Endodermal cell (in vitro differentiated cells): ENCODE measurements at regions not wholly inside any gene's neighbourhood (a gene's known extent, or its start where the extent isn't known, plus 50 kb on each side); places are given as distances from the start of the nearest gene placed in this dataset.

Experiments used
- DNase-seq: peaks from one replicate; pipeline ENCODE4 v3.0.0-alpha.2; 2017
- H3K27ac ChIP-seq: 2 replicates; pipeline ENCODE4 v1.5.1; 2013; ENCODE audit warnings: mild to moderate bottlenecking, low read depth, low read length, moderate library complexity
- H3K27me3 ChIP-seq: 2 replicates; pipeline ENCODE4 v1.6.1; 2013; ENCODE audit warnings: mild to moderate bottlenecking, low read length, moderate library complexity; ENCODE audit not compliant: insufficient read depth, control insufficient read depth, poor library complexity, severe bottlenecking
- H3K36me3 ChIP-seq: 2 replicates; pipeline ENCODE4 v1.7.0; 2013; ENCODE audit warnings: mild to moderate bottlenecking, low read length, moderate library complexity; ENCODE audit not compliant: control insufficient read depth, insufficient read depth
- H3K4me1 ChIP-seq: one replicate; pipeline ENCODE4 v1.7.0; 2013; ENCODE audit warnings: low read length; ENCODE audit not compliant: control insufficient read depth, insufficient read depth
- H3K4me3 ChIP-seq: 2 replicates; pipeline ENCODE4 v1.5.1; 2013; ENCODE audit warnings: mild to moderate bottlenecking, low read length, moderate library complexity
- H3K9ac ChIP-seq: 2 replicates; pipeline ENCODE4 v1.6.1; 2013; ENCODE audit warnings: mild to moderate bottlenecking, low read length, moderate library complexity; ENCODE audit not compliant: poor library complexity, severe bottlenecking; ENCODE audit errors: extremely low read depth
- H3K9me3 ChIP-seq: 2 replicates; pipeline ENCODE4 v1.6.1; 2013; ENCODE audit warnings: mild to moderate bottlenecking, low read length, moderate library complexity; ENCODE audit not compliant: control insufficient read depth
- H3K27ac Mint-ChIP-seq: 2 replicates; pipeline ENCODE4 v1.8.0; 2020; ENCODE audit warnings: mixed read lengths
- H3K27me3 Mint-ChIP-seq: 2 replicates; pipeline ENCODE4 v1.8.0; 2021; ENCODE audit warnings: mild to moderate bottlenecking, mixed read lengths; ENCODE audit not compliant: insufficient read depth
- H3K36me3 Mint-ChIP-seq: 2 replicates; pipeline ENCODE4 v1.8.0; 2020; ENCODE audit warnings: low read depth, mixed read lengths
- H3K4me1 Mint-ChIP-seq: 2 replicates; pipeline ENCODE4 v1.8.0; 2020; ENCODE audit warnings: mixed read lengths
- H3K4me3 Mint-ChIP-seq: 2 replicates; pipeline ENCODE4 v1.8.0; 2020; ENCODE audit warnings: mild to moderate bottlenecking, moderate library complexity, mixed read lengths
- H3K9me3 Mint-ChIP-seq: 2 replicates; pipeline ENCODE4 v1.8.0; 2020; ENCODE audit warnings: mild to moderate bottlenecking, mixed read lengths
- CTCF ChIP-seq: fragments of 200-600 bp; sonication (generic); conservative IDR thresholded peaks from 2 replicates; pipeline ENCODE4 v1.5.0; 2021; ENCODE audit warnings: antibody characterized with exemption, mild to moderate bottlenecking
- WGBS, 2 experiments: methylation state at CpG; one replicate each; pipeline versions ENCODE4 v1.1.5 to v1.1.7; 2013; ENCODE audit warnings: missing lambda C conversion rate in 2 of 2, mixed read lengths in 1 of 2; ENCODE audit not compliant: insufficient coverage in 1 of 2, insufficient read length in 1 of 2; 5-methylcytosine and 5-hydroxymethylcytosine counted together

DNA sequence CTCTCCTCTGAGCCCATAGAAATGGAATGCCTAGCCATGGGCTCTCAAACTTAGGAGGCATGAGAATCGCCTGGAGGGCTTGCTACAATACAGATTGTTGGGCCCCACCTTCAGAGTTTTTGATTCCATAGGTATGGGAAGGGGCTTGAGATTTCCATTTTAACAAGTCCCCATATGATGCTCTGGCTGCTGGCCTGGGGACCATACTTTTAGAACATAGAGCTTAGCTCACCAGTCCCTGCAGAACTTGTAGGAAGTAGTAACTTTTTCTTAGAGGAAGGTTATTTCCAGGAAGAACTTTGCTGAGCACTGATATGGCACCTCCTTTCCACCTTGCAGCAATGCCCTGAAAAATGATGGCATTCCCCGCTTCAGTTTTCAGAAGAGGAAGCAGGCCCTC is 177.0 kb upstream of the ZMIZ1 start:
- peaks cover 31% of the 10 kb centered on the region for H3K4me1 Mint-ChIP-seq
- H3K9me3 ChIP-seq: no peaks in the 10 kb centered on the region
- H3K9me3 Mint-ChIP-seq: no peaks in the 10 kb centered on the region
- TF ChIP-seq CTCF: no peak
- 86 to 100% methylated on average over 1 to 2 of the region's 2 CpGs for WGBS, 2 experiments
- no peak overlapping the region for H3K4me3 Mint-ChIP-seq
- H3K27me3 Mint-ChIP-seq: no peaks in the 10 kb centered on the region
- H3K27ac ChIP-seq: no peak overlapping the region
- no peaks in the 10 kb centered on the region for H3K27me3 ChIP-seq
- DNase-seq: peak; percentile 13
- H3K36me3 ChIP-seq: no peaks in the 10 kb centered on the region
- H3K4me3 ChIP-seq: no peak overlapping the region
- H3K27ac Mint-ChIP-seq: no peak overlapping the region
- peaks cover 20% of the 10 kb centered on the region for H3K4me1 ChIP-seq
- no peak overlapping the region for H3K9ac ChIP-seq
- H3K36me3 Mint-ChIP-seq: no peaks in the 10 kb centered on the region

DNA sequence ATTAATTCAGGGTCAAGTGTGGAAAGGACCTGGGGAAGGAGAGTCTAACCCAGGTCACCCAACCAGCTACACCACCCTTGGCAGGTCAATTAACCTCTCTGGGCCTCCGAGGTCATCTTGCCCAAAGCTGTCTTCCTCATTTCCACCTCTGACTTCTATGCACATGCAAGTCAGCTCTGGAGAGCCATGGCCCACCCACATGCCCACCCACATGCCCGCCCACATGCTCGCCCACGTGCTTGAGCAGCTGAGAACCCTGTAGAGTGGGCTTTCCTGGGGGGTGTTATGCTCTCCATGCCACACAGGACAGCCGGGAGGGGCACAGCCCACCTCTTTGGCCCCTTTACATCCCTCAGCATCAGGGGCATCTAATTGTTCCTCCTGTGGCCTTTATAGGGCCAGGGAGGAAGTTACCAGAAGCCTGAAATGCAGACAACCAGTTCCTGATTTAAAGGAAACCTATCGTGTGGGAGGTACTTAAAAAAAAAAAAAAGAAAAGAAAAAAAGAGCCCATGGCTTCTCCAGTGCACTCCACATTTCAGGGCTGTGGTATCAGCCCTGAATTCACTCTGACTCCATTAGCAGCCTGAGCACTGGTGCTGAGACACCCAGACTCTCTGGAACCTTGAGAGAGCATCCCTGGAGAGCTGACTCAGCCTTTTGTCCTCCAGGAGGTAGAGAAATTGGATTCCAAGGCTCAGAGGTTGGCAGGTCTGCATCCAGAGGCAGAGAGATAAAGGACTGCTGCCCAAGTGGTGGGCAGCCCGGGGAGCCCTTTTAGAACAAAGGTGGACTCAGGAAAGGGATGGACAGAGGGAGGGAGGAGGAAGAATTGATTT is 176.2 kb upstream of the ZMIZ1 start:
- H3K27ac Mint-ChIP-seq: no peak overlapping the region

DNA sequence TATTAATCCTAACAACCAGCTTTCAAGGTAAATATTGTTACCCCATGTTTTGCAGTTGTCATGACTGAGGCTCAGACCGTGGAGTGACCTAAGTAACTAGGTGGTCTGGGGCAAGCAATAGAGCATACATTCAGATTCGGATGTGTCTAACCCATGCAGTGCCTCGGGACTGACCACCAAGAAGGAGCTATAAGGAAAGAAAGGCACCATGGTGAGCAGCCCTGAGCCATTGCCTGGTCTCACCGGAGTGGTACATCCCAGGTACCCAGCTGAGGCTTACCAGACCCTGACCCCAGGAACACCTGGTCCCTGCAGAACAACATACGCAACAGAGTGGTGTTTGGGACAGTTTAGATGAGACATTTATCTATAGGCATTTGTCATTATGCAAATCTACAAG is 175.5 kb upstream of the ZMIZ1 start:
- Mint-ChIP-seq H3K9me3 (no peaks in the 10 kb centered on the region), H3K36me3 (no peaks in the 10 kb centered on the region), H3K27me3 (no peaks in the 10 kb centered on the region), H3K27ac (no peak overlapping the region), H3K4me3 (no peak overlapping the region), H3K4me1 (peaks cover 31% of the 10 kb centered on the region)
- no peak overlapping the region for H3K27ac ChIP-seq
- no peak overlapping the region for H3K9ac ChIP-seq
- no peak overlapping the region for H3K4me3 ChIP-seq
- no peaks in the 10 kb centered on the region for H3K9me3 ChIP-seq
- no peak for TF ChIP-seq CTCF
- DNase-seq: no peak
- no peaks in the 10 kb centered on the region for H3K27me3 ChIP-seq
- no peaks in the 10 kb centered on the region for H3K36me3 ChIP-seq
- H3K4me1 ChIP-seq: peaks cover 20% of the 10 kb centered on the region
- 82 to 91% methylated on average over 3 to 5 of the region's 5 CpGs for whole genome bisulfite sequencing, 2 experiments

More for the DNA sequence above, 176.2 kb upstream of the ZMIZ1 start:
- Mint-ChIP-seq H3K27me3 (no peaks in the 10 kb centered on the region), H3K36me3 (no peaks in the 10 kb centered on the region), H3K4me3 (no peak overlapping the region), H3K9me3 (no peaks in the 10 kb centered on the region), H3K4me1 (peaks cover 31% of the 10 kb centered on the region)
- TF ChIP-seq CTCF: no peak
- Histone ChIP-seq H3K27ac (no peak overlapping the region), H3K27me3 (no peaks in the 10 kb centered on the region), H3K9ac (no peak overlapping the region), H3K9me3 (no peaks in the 10 kb centered on the region), H3K36me3 (no peaks in the 10 kb centered on the region), H3K4me1 (peaks cover 20% of the 10 kb centered on the region), H3K4me3 (no peak overlapping the region)
- DNase-seq: peak; percentile 15
- 82 to 87% methylated on average over 3 to 7 of the region's 7 CpGs for WGBS, 2 experiments
